ENCODE measurements at regions not wholly inside any gene's neighbourhood (a gene's known extent, or its start where the extent isn't known, plus 50 kb on each side); places are given as distances from the start of the nearest gene placed in this dataset.

DNA sequence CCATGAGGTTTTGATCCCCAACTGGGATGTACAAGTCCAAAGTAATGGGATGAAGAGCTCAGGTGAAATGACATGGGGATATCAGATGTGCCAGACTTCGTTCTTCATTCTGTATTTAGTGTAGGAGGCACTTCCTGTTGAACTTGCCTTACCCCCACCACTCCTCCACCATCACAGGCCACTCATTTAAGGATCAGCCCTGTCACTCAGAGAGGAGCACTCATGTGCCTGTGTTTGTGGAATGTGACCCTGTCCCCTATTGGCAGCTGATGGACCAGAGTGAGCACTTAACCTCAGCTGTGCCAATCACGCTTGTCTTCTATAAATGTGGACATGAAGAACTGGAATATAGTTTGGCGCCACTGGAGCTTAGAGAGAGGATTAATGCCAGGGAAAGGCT lies 91.4 kb upstream of the CTTNBP2NL start:
- Histone ChIP-seq H3K9ac (ENCODE audit: low read length) (no peak overlapping the region), H3K4me1 (ENCODE audit: insufficient read depth, low read length) (no peaks in the 10 kb centered on the region), H3K27ac (ENCODE audit: low read depth, low read length) (no peak overlapping the region), H3K4me3 (ENCODE audit: low read depth in 1 of 2, low read length in 2 of 2) (no peak overlapping the region), H3K27me3 (ENCODE audit: control insufficient read depth in 1 of 2, insufficient read depth in 2 of 2, low read length in 2 of 2) (no peaks in the 10 kb centered on the region), H3K9me3 (ENCODE audit: low read length) (no peaks in the 10 kb centered on the region), H3K36me3 (ENCODE audit: insufficient read depth, low read length) (no peaks in the 10 kb centered on the region)

DNA sequence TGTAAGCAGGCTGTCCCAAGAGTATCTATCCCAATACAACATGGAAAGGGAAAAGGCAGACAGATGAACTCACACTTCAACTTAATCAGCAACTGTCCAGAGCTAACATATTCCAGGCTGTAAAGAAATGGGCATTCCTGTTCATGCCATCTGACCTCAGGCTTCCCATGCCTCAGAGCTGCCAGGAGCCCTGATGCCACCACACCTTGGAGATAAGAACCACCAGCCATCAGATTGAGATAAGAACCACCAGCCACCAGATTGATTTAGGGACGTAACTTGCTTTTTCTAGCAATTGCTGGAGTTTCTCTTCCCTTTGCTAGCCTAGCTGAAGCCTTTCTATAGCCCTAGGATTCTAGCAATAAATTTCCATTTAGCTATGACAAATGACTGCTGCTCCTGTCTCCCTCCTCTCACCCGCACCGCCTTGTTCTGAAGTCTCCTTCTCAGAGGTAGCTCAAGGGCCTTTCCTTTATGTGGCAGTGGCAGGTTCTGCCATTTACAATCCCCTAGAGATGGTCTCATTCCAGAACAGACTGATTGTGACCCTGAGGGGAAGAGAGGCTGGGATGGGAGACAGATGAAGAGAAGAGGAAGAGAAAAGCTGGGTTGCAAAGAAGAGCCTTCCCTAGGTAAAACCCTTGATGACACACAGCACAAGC lies 88.0 kb upstream of the CTTNBP2NL start:
- Histone ChIP-seq H3K27me3 (ENCODE audit: control insufficient read depth in 1 of 2, insufficient read depth in 2 of 2, low read length in 2 of 2) (no peaks in the 10 kb centered on the region), H3K36me3 (ENCODE audit: insufficient read depth, low read length) (no peaks in the 10 kb centered on the region), H3K4me1 (ENCODE audit: insufficient read depth, low read length) (no peaks in the 10 kb centered on the region), H3K4me3 (ENCODE audit: low read depth in 1 of 2, low read length in 2 of 2) (no peak overlapping the region), H3K9me3 (ENCODE audit: low read length) (no peaks in the 10 kb centered on the region), H3K9ac (ENCODE audit: low read length) (no peak overlapping the region), H3K27ac (ENCODE audit: low read depth, low read length) (no peak overlapping the region)

DNA sequence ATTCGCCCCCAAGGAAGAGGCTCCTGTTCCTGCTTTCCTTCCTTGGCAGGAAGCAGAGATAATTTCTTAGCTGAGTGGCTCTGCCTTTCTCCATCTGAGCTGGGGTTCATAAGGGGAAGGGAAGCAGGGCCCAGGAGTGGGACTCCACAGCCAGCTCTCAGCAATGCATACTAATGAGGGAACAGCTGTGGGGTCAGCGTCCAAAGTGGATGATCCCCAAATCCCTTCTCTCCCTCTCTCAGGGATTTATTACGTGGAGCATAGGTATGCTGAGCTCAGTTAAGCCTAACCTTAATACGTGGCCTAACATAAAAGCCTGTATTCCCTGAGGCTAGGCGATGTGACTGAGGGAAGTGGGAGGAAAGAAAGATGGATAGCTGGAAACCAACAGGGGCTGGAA lies 87.3 kb upstream of the CTTNBP2NL start:
- Histone ChIP-seq H3K36me3 (ENCODE audit: insufficient read depth, low read length) (no peaks in the 10 kb centered on the region), H3K9me3 (ENCODE audit: low read length) (no peaks in the 10 kb centered on the region), H3K27me3 (ENCODE audit: control insufficient read depth in 1 of 2, insufficient read depth in 2 of 2, low read length in 2 of 2) (no peaks in the 10 kb centered on the region)

DNA sequence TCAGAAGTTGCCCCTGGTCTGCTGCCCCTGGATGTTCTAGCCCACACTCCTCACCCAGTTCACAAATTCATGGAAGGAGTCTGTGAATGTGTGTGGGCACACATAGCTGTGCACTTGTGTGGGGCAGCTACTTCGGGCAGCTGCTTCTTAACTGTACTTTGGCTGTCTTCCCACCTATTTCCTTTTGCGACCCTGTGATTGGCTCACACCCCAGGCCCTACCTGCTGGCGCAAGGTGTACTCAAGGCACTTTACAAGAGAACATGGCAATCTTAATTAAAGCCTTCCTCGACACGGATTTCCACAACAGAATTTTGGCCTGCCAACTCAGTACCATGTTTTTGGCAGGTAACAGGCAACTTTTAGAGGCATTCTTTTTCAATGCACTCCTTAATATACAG lies 86.5 kb upstream of the CTTNBP2NL start:
- no peaks in the 10 kb centered on the region for H3K9me3 ChIP-seq (ENCODE audit: low read length)
- no peaks in the 10 kb centered on the region for H3K4me1 ChIP-seq (ENCODE audit: insufficient read depth, low read length)
- no peaks in the 10 kb centered on the region for H3K36me3 ChIP-seq (ENCODE audit: insufficient read depth, low read length)
- no peak overlapping the region for H3K9ac ChIP-seq (ENCODE audit: low read length)
- no peak overlapping the region for H3K4me3 ChIP-seq (ENCODE audit: low read depth in 1 of 2, low read length in 2 of 2)
- H3K27ac ChIP-seq (ENCODE audit: low read depth, low read length) = no peak overlapping the region
- H3K27me3 ChIP-seq (ENCODE audit: control insufficient read depth in 1 of 2, insufficient read depth in 2 of 2, low read length in 2 of 2) = no peaks in the 10 kb centered on the region

More for the DNA sequence above, 87.3 kb upstream of the CTTNBP2NL start:
- Histone ChIP-seq H3K4me3 (ENCODE audit: low read depth in 1 of 2, low read length in 2 of 2) (no peak overlapping the region), H3K27ac (ENCODE audit: low read depth, low read length) (no peak overlapping the region), H3K9ac (ENCODE audit: low read length) (no peak overlapping the region), H3K4me1 (ENCODE audit: insufficient read depth, low read length) (no peaks in the 10 kb centered on the region)

DNA sequence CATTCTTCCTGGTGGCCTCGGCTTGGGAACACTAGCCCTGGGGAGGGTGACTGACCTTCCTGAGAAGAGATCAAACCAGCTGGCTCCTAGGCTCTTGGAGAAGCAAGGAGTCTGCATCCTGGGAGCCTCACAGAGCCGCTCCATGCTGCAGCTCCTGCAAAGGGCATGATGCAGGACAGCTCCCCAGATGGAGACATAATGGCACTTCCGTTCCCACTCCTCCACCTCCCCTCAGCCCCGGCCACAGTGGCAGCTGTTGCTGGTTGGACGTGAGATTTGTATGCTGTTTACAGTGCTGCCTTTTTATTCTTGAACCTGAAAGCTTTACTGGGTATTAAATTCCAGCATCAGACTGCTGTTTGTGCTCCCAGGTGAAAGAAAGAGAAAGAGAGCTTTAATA lies 83.7 kb upstream of the CTTNBP2NL start:
- H3K9me3 ChIP-seq (ENCODE audit: low read length) = no peaks in the 10 kb centered on the region
- H3K36me3 ChIP-seq (ENCODE audit: insufficient read depth, low read length) = no peaks in the 10 kb centered on the region
- no peak overlapping the region for H3K27ac ChIP-seq (ENCODE audit: low read depth, low read length)
- no peaks in the 10 kb centered on the region for H3K27me3 ChIP-seq (ENCODE audit: control insufficient read depth in 1 of 2, insufficient read depth in 2 of 2, low read length in 2 of 2)
- peaks cover 6% of the 10 kb centered on the region for H3K4me1 ChIP-seq (ENCODE audit: insufficient read depth, low read length)
- no peak overlapping the region for H3K9ac ChIP-seq (ENCODE audit: low read length)
- no peak overlapping the region for H3K4me3 ChIP-seq (ENCODE audit: low read depth in 1 of 2, low read length in 2 of 2)

DNA sequence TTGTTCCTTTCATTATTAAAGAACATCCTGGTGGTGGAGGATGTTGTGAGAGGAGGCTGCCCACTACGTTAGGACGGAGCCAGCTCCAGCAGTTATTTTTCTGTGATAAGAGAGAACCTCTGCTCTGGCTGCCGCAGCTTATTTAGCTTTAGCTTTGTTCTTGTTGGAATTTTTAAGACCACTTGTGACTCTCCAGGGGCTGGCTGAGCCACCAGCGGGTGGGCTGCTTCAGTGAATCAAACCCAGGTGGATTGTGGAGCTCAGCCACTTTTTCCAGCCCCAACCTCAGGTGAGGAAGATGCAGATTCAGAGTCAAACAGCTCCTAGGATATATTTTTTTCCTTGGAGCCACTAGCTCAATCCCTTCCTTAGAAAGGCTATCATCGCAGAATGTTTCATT lies 83.1 kb upstream of the CTTNBP2NL start:
- no peak overlapping the region for H3K27ac ChIP-seq (ENCODE audit: low read depth, low read length)
- H3K9ac ChIP-seq (ENCODE audit: low read length) = no peak overlapping the region
- no peaks in the 10 kb centered on the region for H3K27me3 ChIP-seq (ENCODE audit: control insufficient read depth in 1 of 2, insufficient read depth in 2 of 2, low read length in 2 of 2)
- H3K9me3 ChIP-seq (ENCODE audit: low read length) = no peaks in the 10 kb centered on the region
- H3K4me3 ChIP-seq (ENCODE audit: low read depth in 1 of 2, low read length in 2 of 2) = no peak overlapping the region
- H3K4me1 ChIP-seq (ENCODE audit: insufficient read depth, low read length) = peaks cover 11% of the 10 kb centered on the region
- no peaks in the 10 kb centered on the region for H3K36me3 ChIP-seq (ENCODE audit: insufficient read depth, low read length)

DNA sequence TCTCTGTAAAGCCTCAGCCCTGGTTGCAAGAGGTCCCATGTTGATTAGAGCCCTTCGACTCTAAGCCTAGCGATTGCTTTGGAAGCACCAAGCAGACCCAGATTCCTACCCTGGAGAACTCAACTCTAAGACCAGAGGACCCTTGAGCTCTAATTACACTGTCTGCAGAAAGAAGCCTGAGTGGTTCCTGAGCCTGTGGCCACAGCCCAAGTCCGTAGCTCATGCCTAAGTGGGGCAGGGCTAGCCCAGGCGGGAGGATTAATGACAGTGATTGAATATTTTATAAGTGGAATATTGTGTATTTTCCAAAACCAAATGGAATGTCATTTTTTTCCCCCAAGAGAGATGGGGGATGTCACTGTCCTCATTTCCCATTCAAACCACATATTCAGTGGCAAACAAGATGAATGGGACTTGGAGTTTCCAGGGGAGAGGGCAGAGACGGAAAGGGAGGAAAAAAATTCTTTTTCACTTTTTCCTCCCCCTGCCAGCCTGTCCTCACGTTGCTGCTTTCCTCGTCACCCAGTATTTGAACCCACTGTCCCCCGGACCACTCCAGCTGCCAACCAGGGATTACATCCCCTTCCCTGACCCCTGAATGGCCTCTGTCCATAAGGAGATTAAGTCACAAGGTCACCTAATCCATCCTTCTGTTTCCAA lies 79.6 kb upstream of the CTTNBP2NL start:
- Histone ChIP-seq H3K36me3 (ENCODE audit: insufficient read depth, low read length) (no peaks in the 10 kb centered on the region), H3K9me3 (ENCODE audit: low read length) (no peaks in the 10 kb centered on the region), H3K4me1 (ENCODE audit: insufficient read depth, low read length) (peaks cover 16% of the 10 kb centered on the region), H3K9ac (ENCODE audit: low read length) (no peak overlapping the region), H3K4me3 (ENCODE audit: low read depth in 1 of 2, low read length in 2 of 2) (no peak overlapping the region), H3K27me3 (ENCODE audit: control insufficient read depth in 1 of 2, insufficient read depth in 2 of 2, low read length in 2 of 2) (no peaks in the 10 kb centered on the region), H3K27ac (ENCODE audit: low read depth, low read length) (peak overlapping the region; percentile 19)

DNA sequence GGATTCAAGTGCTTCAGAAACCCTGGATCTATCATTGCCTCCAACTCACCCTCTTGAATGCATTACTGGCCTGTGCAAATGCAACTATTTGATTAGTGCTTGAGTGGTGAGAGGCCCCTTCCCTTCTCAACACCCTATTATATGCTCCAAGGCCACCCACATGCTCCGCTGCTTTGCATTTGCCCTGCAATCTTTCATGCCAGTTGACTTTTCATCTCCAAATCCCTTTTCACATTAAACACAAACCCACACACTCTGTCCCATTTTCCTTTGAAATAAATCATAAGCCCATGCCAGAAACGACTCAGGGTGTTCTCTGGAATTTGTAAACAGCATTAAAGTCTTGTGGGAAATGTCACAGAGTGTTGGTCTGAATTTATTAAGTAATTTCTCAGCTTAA lies 78.9 kb upstream of the CTTNBP2NL start:
- Histone ChIP-seq H3K36me3 (ENCODE audit: insufficient read depth, low read length) (no peaks in the 10 kb centered on the region), H3K4me1 (ENCODE audit: insufficient read depth, low read length) (peaks cover 16% of the 10 kb centered on the region), H3K4me3 (ENCODE audit: low read depth in 1 of 2, low read length in 2 of 2) (no peak overlapping the region), H3K9me3 (ENCODE audit: low read length) (no peaks in the 10 kb centered on the region), H3K9ac (ENCODE audit: low read length) (no peak overlapping the region), H3K27me3 (ENCODE audit: control insufficient read depth in 1 of 2, insufficient read depth in 2 of 2, low read length in 2 of 2) (no peaks in the 10 kb centered on the region), H3K27ac (ENCODE audit: low read depth, low read length) (no peak overlapping the region)

DNA sequence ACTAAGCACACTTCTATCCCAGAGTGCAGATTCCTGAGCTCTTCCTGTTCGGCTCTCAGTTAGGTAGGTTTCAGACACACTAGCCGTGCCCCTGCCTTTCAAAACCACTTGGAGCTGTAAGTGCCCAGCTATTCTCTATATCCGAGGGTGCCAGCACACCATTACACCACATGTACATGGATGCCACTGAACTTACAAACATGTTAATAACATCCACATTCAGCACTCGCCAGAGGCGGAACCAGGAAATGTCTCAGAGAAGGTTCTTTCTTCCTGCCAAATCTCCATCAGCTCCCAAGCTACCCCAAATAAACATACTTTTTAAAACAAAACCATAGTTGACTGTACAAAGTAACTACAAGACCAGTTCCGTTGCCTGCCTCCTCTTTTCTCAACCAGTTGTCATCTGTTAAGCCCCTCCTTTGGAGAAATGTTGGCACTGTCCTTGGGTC lies 78.4 kb upstream of the CTTNBP2NL start:
- no peaks in the 10 kb centered on the region for H3K36me3 ChIP-seq (ENCODE audit: insufficient read depth, low read length)
- peaks cover 16% of the 10 kb centered on the region for H3K4me1 ChIP-seq (ENCODE audit: insufficient read depth, low read length)
- no peak overlapping the region for H3K4me3 ChIP-seq (ENCODE audit: low read depth in 1 of 2, low read length in 2 of 2)
- no peak overlapping the region for H3K9ac ChIP-seq (ENCODE audit: low read length)
- H3K27me3 ChIP-seq (ENCODE audit: control insufficient read depth in 1 of 2, insufficient read depth in 2 of 2, low read length in 2 of 2) = no peaks in the 10 kb centered on the region
- peak overlapping the region; percentile 64 for H3K27ac ChIP-seq (ENCODE audit: low read depth, low read length)
- no peaks in the 10 kb centered on the region for H3K9me3 ChIP-seq (ENCODE audit: low read length)

DNA sequence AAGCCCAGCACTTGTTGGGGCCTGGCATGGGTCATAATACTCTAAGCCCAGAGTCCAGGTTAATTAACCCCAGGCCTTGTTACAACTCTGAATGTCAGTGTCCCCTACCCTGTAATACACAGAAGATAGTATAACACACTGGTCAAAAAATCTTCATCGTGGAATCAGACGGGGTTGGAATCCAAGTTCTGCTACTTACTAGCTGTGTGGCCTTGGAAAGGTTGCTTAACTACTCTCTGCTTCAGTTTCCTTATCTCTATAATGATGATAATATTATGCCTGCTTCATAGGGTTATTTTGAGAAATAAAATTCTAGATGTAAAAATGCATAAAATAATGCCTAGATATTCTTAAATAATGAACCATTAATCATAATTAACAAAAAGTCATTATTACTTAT lies 77.8 kb upstream of the CTTNBP2NL start:
- peaks cover 16% of the 10 kb centered on the region for H3K4me1 ChIP-seq (ENCODE audit: insufficient read depth, low read length)
- H3K4me3 ChIP-seq (ENCODE audit: low read depth in 1 of 2, low read length in 2 of 2) = no peak overlapping the region
- H3K27ac ChIP-seq (ENCODE audit: low read depth, low read length) = peak overlapping the region; percentile 64
- no peak overlapping the region for H3K9ac ChIP-seq (ENCODE audit: low read length)
- H3K27me3 ChIP-seq (ENCODE audit: control insufficient read depth in 1 of 2, insufficient read depth in 2 of 2, low read length in 2 of 2) = no peaks in the 10 kb centered on the region
- no peaks in the 10 kb centered on the region for H3K36me3 ChIP-seq (ENCODE audit: insufficient read depth, low read length)
- H3K9me3 ChIP-seq (ENCODE audit: low read length) = no peaks in the 10 kb centered on the region

DNA sequence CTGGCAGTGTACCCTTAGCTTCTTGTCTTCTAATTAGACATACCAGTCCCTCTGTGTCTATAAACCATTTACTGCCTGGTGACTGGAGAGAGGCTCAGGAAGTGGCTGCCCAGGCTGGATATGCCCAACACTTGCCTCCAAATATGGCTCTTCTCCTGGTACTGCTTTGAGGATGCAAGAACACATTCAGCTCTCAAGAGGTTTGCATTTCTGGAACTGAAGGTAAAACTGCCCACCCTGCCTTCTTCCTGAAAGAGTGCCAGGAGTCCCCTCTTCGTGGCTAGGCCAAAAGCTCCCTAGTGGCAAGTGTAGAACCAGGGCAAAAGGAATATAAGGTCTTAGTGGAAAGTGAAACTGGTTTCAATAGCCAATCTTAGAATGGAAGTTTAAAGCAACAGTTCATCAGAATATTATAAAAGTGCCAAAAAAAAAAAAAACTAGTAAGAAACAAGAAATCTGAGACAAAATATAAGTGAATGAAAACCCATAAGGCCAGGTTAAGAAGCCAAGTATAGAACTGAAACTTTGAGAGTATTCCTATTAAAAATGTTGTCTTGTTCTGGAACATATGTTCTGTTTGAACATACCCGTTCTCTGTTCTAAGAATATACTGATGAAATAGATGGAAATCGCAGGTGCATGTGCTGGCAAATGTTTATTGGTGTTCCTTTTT lies 77.2 kb upstream of the CTTNBP2NL start:
- H3K27me3 ChIP-seq (ENCODE audit: control insufficient read depth in 1 of 2, insufficient read depth in 2 of 2, low read length in 2 of 2) = no peaks in the 10 kb centered on the region

More for the DNA sequence above, 77.2 kb upstream of the CTTNBP2NL start:
- Histone ChIP-seq H3K36me3 (ENCODE audit: insufficient read depth, low read length) (no peaks in the 10 kb centered on the region), H3K9ac (ENCODE audit: low read length) (no peak overlapping the region), H3K27ac (ENCODE audit: low read depth, low read length) (no peak overlapping the region), H3K4me1 (ENCODE audit: insufficient read depth, low read length) (peaks cover 16% of the 10 kb centered on the region), H3K9me3 (ENCODE audit: low read length) (no peaks in the 10 kb centered on the region), H3K4me3 (ENCODE audit: low read depth in 1 of 2, low read length in 2 of 2) (no peak overlapping the region)

All from muscle layer of colon (tissue), 2 donors.